Neutrophil (primary cell): ENCODE measurements at regions not wholly inside any gene's neighbourhood (a gene's known extent, or its start where the extent isn't known, plus 50 kb on each side); places are given as distances from the start of the nearest gene placed in this dataset.

Experiments used
- H3K27ac ChIP-seq: fragments of 200-600 bp; sonication (generic); 2 replicates; pipeline ENCODE4 v1.5.1; 2016; ENCODE audit warnings: mild to moderate bottlenecking, moderate library complexity
- H3K27me3 ChIP-seq: fragments of 200-600 bp; sonication (generic); 2 replicates; pipeline ENCODE4 v1.6.0; 2016; ENCODE audit warnings: mild to moderate bottlenecking
- H3K36me3 ChIP-seq: fragments of 200-600 bp; sonication (generic); 2 replicates; pipeline ENCODE4 v1.5.1; 2017
- H3K4me1 ChIP-seq, 2 experiments: fragments of 200-600 bp in 1 of 2; sonication (generic) in 1 of 2; 1 replicate in 1 of 2; 2 replicates in 1 of 2; pipeline versions ENCODE4 v1.5.1 to v1.6.1; 2013 to 2016; ENCODE audit warnings: low read depth in 1 of 2, low read length in 1 of 2, mild to moderate bottlenecking in 1 of 2, moderate library complexity in 1 of 2; ENCODE audit not compliant: control insufficient read depth in 1 of 2, insufficient read depth in 1 of 2
- H3K4me3 ChIP-seq, 2 experiments: fragments of 200-600 bp in 1 of 2; sonication (generic) in 1 of 2; 1 replicate in 1 of 2; 2 replicates in 1 of 2; pipeline ENCODE4 v1.5.1; 2013 to 2016; ENCODE audit warnings: low read depth in 1 of 2, low read length in 1 of 2, mild to moderate bottlenecking in 1 of 2, moderate library complexity in 1 of 2
- H3K9me3 ChIP-seq: fragments of 200-600 bp; sonication (generic); 2 replicates; pipeline ENCODE4 v1.5.1; 2016
- CTCF ChIP-seq: fragments of 200-600 bp; sonication (generic); IDR thresholded peaks from 2 replicates; pipeline ENCODE4 v1.5.1; 2016; ENCODE audit warnings: antibody characterized with exemption

GRCh38 chr17:73720187-73720834 is 76.1 kb upstream of the SDK2 start:
- no peaks in the 10 kb centered on the region for H3K9me3 ChIP-seq
- peaks cover 7% of the 10 kb centered on the region for H3K27me3 ChIP-seq
- no peak for TF ChIP-seq CTCF
- H3K36me3 ChIP-seq = no peaks in the 10 kb centered on the region
- H3K27ac ChIP-seq = no peak overlapping the region
- no peaks in the 10 kb centered on the region for H3K4me1 ChIP-seq
- no peak overlapping the region for H3K4me3 ChIP-seq

GRCh38 chr17:73722165-73722564 is 77.9 kb upstream of the SDK2 start:
- Histone ChIP-seq H3K9me3 (no peaks in the 10 kb centered on the region), H3K4me3 (no peak overlapping the region), H3K36me3 (no peaks in the 10 kb centered on the region), H3K27ac (no peak overlapping the region), H3K27me3 (peaks cover 7% of the 10 kb centered on the region), H3K4me1 (no peaks in the 10 kb centered on the region)
- TF ChIP-seq CTCF = no peak

- H3K27me3 ChIP-seq = peaks cover 7% of the 10 kb centered on the region
- H3K9me3 ChIP-seq = no peaks in the 10 kb centered on the region
- no peak overlapping the region for H3K4me3 ChIP-seq
- H3K27ac ChIP-seq = no peak overlapping the region
- TF ChIP-seq CTCF = no peak
- no peaks in the 10 kb centered on the region for H3K36me3 ChIP-seq
- no peaks in the 10 kb centered on the region for H3K4me1 ChIP-seq
These were observed 79.1 kb upstream of the SDK2 start for GRCh38 chr17:73723317-73723716.

GRCh38 chr17:73724341-73724740 is 80.1 kb upstream of the SDK2 start:
- no peak overlapping the region for H3K27ac ChIP-seq
- no peaks in the 10 kb centered on the region for H3K9me3 ChIP-seq

GRCh38 chr17:73724990-73725389 is 80.7 kb upstream of the SDK2 start:
- no peak overlapping the region for H3K27ac ChIP-seq
- H3K4me1 ChIP-seq = no peaks in the 10 kb centered on the region
- H3K9me3 ChIP-seq = no peaks in the 10 kb centered on the region
- H3K36me3 ChIP-seq = no peaks in the 10 kb centered on the region
- H3K27me3 ChIP-seq = peaks cover 7% of the 10 kb centered on the region
- TF ChIP-seq CTCF = no peak
- H3K4me3 ChIP-seq = no peak overlapping the region

More at GRCh38 chr17:73724341-73724740, 80.1 kb upstream of the SDK2 start:
- no peak for TF ChIP-seq CTCF
- H3K4me3 ChIP-seq = no peak overlapping the region
- H3K27me3 ChIP-seq = peaks cover 7% of the 10 kb centered on the region
- H3K36me3 ChIP-seq = no peaks in the 10 kb centered on the region
- H3K4me1 ChIP-seq = no peaks in the 10 kb centered on the region
